HG02840 (cell line): ENCODE measurements at regions not wholly inside any gene's neighbourhood (a gene's known extent, or its start where the extent isn't known, plus 50 kb on each side); places are given as distances from the start of the nearest gene placed in this dataset.
"Not testable (repeated sequence)": the region's sequence is repeated elsewhere in the genome, so short reads cannot be mapped to it uniquely, and the experiment has no call there.

Experiments used
- ATAC-seq: cut with Tn5 transposase; IDR thresholded peaks from one replicate; pipeline ENCODE4 v1.9.1; 2021; ENCODE audit warnings: mild to moderate bottlenecking, moderate library complexity, moderate number of reproducible peaks; ENCODE audit not compliant: unreplicated experiment, low FRiP score

DNA sequence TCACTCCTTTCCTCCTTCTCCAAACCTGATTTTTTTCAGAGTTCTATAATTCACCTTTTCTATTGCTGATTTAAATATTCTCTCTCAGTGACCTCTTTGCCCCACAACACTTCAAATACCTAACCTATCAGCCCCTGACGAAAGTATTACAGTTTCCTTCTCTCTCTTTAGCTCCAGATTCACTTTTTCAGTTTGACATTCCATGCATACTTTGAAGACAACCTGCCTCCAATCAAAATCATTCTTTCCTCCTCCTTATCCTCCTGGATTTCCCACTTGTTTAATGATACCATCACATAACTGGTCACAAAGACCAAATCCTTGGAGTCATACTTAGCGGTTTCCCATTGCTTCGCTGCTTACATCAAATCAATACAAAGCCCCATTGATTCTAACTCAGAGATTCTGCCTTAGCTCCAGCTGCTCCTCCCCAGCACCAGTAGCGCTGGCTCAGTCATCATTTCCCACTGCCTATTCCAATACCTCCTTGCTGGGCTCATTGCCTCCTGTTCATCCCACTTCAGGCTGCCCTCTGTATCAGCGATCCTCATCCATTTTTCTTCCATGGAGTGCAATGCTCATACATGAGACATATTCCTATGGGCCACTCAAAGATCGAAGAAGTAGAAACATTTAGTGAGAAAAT lies 240.1 kb downstream of the ZNF92 start:
- ATAC-seq: not testable (repeated sequence)

- not testable (repeated sequence) for ATAC-seq
Measured at GRCh38 chr7:65616111-65616510, 242.5 kb downstream of the ZNF92 start.

GRCh38 chr7:65620216-65620615 lies 246.6 kb downstream of the ZNF92 start:
- not testable (repeated sequence) for ATAC-seq

GRCh38 chr7:65621580-65622201 lies 248.0 kb downstream of the ZNF92 start:
- not testable (repeated sequence) for ATAC-seq

- ATAC-seq: not testable (repeated sequence)
Measured at GRCh38 chr7:65631236-65631635, 241.6 kb upstream of the VKORC1L1 start.

GRCh38 chr7:65633587-65634404 lies 239.1 kb upstream of the VKORC1L1 start:
- not testable (repeated sequence) for ATAC-seq

- ATAC-seq: not testable (repeated sequence)
Measured at GRCh38 chr7:65638918-65639317, 234.0 kb upstream of the VKORC1L1 start.

GRCh38 chr7:65639717-65640116 lies 233.2 kb upstream of the VKORC1L1 start:
- ATAC-seq: not testable (repeated sequence)

- ATAC-seq: not testable (repeated sequence)
Measured at GRCh38 chr7:65643498-65643897, 229.4 kb upstream of the VKORC1L1 start.

- ATAC-seq: not testable (repeated sequence)
Measured at GRCh38 chr7:65647153-65647964, 225.5 kb upstream of the VKORC1L1 start.

DNA sequence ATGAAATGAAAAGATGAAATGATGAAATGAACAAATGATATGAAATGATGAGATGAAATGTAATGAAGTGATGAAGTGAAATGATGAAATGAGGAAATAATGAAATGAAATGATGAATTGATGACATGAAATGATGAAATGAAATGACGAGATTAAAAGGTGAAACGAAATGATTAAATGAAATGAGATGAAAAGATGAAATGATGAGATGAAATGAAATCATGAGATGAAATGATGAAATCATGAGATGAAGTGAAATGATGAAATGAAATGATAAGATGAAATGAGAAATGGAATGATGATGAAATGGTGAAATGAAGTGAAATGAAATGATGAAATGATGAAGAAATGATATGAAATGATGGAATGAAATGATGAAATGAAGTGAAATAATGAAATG lies 221.7 kb upstream of the VKORC1L1 start:
- ATAC-seq: not testable (repeated sequence)

- not testable (repeated sequence) for ATAC-seq
Measured at GRCh38 chr7:65651826-65652592, 220.9 kb upstream of the VKORC1L1 start.

DNA sequence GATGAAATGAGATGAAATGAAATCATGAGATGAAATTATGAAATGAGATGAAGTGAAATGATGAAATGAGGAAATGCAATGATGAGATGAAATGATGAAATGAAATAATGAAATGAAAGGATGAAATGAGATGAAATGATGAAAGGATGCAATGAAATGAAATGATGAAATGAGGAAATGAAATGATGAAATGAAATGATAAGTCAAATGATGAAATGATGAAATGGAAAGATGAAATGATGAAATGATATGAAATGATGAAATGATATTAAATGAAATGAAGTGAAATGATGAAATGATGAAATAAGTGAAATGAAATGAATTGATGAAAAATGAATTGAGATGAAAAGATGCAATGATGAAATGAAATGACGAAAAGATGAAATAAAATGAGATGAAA lies 220.2 kb upstream of the VKORC1L1 start:
- not testable (repeated sequence) for ATAC-seq

DNA sequence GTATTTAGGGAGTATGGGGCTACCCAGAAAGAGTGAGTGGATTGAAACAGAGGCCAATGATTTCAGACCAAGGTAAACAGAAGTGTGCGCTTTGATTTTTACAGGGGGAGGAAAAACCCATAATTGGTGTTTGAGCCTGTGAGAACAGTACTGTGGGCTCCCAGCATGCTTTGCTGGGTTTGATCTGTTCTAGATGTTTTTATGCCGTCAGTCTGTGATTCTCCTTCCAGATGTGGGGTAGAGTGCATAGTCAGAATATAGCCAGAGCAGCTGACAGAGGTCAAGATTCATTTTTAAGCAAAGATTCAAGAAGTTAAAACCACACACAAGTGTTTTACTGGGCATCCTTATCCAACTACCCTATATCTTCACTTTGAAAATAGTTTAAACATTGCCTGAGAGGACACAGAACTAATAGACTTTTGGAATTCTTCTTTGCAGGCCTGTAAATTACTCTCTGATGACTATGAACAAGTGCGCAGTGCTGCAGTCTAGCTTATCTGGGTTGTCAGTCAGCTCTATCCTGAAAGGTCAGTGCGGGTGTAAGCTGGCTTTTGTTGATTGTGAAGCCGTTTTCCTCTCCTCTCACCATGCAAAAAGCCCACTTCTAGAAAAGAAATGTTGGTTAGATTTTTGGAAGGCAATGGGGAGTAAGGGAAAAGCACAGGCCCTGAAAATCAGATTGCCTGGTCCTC lies 216.2 kb upstream of the VKORC1L1 start:
- ATAC-seq: not testable (repeated sequence)

- not testable (repeated sequence) for ATAC-seq
Measured at GRCh38 chr7:65683362-65683761, 189.5 kb upstream of the VKORC1L1 start.

GRCh38 chr7:65699026-65699714 lies 173.7 kb upstream of the VKORC1L1 start:
- not testable (repeated sequence) for ATAC-seq

- not testable (repeated sequence) for ATAC-seq
Measured at GRCh38 chr7:65699715-65700356, 173.0 kb upstream of the VKORC1L1 start.
